ENCODE measurements at regions not wholly inside any gene's neighbourhood (a gene's known extent, or its start where the extent isn't known, plus 50 kb on each side); places are given as distances from the start of the nearest gene placed in this dataset.

DNA sequence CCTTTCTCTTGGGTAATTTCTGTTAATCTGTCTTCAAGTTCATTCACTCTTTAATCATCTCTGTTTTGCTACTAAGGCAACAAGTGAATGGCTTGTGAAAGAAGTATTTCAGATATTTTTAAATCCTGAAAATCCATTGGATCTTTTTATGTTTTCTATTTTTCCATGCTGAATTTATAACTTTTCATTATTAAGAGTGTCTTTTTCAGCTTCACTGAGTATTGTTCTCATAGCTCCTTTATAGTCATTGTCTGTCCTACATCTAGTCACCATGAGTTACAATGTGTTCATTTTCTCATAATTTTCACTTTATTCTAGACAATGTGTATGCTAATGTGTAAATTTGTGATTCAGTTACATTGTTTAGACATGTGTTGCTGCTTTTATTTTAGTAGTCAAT is 556.4 kb downstream of the TUSC1 start:
- ATAC-seq (ENCODE audit: low read depth), result no peak
- POLR2A ChIA-PET (ENCODE audit: unreplicated experiment), result no interaction called here
- no peak overlapping the region for H4K5ac ChIP-seq (ENCODE audit: low read depth, low read length)
- H3K4me1 ChIP-seq (ENCODE audit: control insufficient read depth, insufficient read depth, low read length), result no peaks in the 10 kb centered on the region
- no peak overlapping the region for H4K8ac ChIP-seq (ENCODE audit: low read depth in 2 of 2, low read length in 2 of 2)
- H2AK5ac ChIP-seq (ENCODE audit: low read depth, low read length), result no peak overlapping the region
- no peaks in the 10 kb centered on the region for H3K36me3 ChIP-seq (ENCODE audit: control insufficient read depth, insufficient read depth, low read length)
- H3K79me1 ChIP-seq (ENCODE audit: low read depth in 1 of 2, low read length in 2 of 2), result no peaks in the 10 kb centered on the region
- H4K91ac ChIP-seq (ENCODE audit: insufficient read depth, low read depth, low read length), result no peak overlapping the region
- H3K4ac ChIP-seq (ENCODE audit: low read depth, low read length), result no peak overlapping the region
- H2BK15ac ChIP-seq (ENCODE audit: low read depth, low read length), result no peak overlapping the region
- no peak overlapping the region for H2BK120ac ChIP-seq (ENCODE audit: low read depth, low read length)
- H3K56ac ChIP-seq (ENCODE audit: extremely low read depth, insufficient read depth, low read length), result no peak overlapping the region
- BruUV-seq (replicated peaks), result no TSS peak
- H3K9ac ChIP-seq (ENCODE audit: low read depth, low read length), result no peak overlapping the region
- no peak overlapping the region for H3K23ac ChIP-seq (ENCODE audit: low read depth, low read length)
- CTCF ChIA-PET, result no interaction called here
- H3K27ac ChIP-seq (ENCODE audit: insufficient read depth, low read length), result no peak overlapping the region
- H3K4me2 ChIP-seq (ENCODE audit: low read depth, low read length), result no peak overlapping the region
- H3K9me1 ChIP-seq (ENCODE audit: insufficient read depth, low read length), result no peaks in the 10 kb centered on the region
- dilution Hi-C loops (cut with HindIII; ENCODE audit: low sequenced_read_pairs, unreplicated experiment), result no loop called here
- H2BK5ac ChIP-seq (ENCODE audit: low read depth, low read length, poor library complexity, severe bottlenecking), result no peak overlapping the region
- no peak overlapping the region for H2AFZ ChIP-seq (replicated peaks; ENCODE audit: low read length, poor library complexity)
- no peak overlapping the region for H3K14ac ChIP-seq (replicated peaks; ENCODE audit: low read depth, low read length)
- no peaks in the 10 kb centered on the region for H4K20me1 ChIP-seq (ENCODE audit: insufficient read depth, low read length)
- no peak overlapping the region for H2BK20ac ChIP-seq (ENCODE audit: low read depth, low read length)
- H3K18ac ChIP-seq (ENCODE audit: low read depth, low read length), result no peak overlapping the region
- in situ Hi-C loops (cut with MboI; ENCODE audit: low sequenced_read_pairs), result no loop called here
- DNase-seq, result no peak
- H3K27me3 ChIP-seq (ENCODE audit: control insufficient read depth, insufficient read depth, low read length), result no peaks in the 10 kb centered on the region
- TF ChIP-seq POLR2A (IDR thresholded peaks at IDR 0.05; ENCODE audit: low read depth, low read length) (no peak), NFE2L2 (IDR thresholded peaks at IDR 0.05; ENCODE audit: low read depth, low read length) (no peak), MAZ (IDR thresholded peaks at IDR 0.05; ENCODE audit: borderline replicate concordance, low read depth, low read length) (no peak), RFX5 (IDR thresholded peaks at IDR 0.05; ENCODE audit: low read depth, low read length) (no peak), MXI1 (IDR thresholded peaks at IDR 0.05; ENCODE audit: borderline replicate concordance, low read depth, low read length) (no peak), MAFK (IDR thresholded peaks at IDR 0.05; ENCODE audit: low read depth, low read length) (no peak), FOS (IDR thresholded peaks at IDR 0.05; ENCODE audit: low read depth, low read length) (no peak), CHD1 (IDR thresholded peaks at IDR 0.05; ENCODE audit: low read depth, low read length) (no peak), BHLHE40 (IDR thresholded peaks at IDR 0.05; ENCODE audit: low read depth, low read length) (no peak), RCOR1 (IDR thresholded peaks at IDR 0.05; ENCODE audit: insufficient replicate concordance, low read length) (no peak), RAD21 (IDR thresholded peaks at IDR 0.05; ENCODE audit: low read length) (no peak), SMC3 (IDR thresholded peaks at IDR 0.05; ENCODE audit: low read depth, low read length) (no peak), CEBPB (IDR thresholded peaks at IDR 0.05; ENCODE audit: low read depth, low read length) (no peak)
- TF ChIP-seq, protein P1, sequence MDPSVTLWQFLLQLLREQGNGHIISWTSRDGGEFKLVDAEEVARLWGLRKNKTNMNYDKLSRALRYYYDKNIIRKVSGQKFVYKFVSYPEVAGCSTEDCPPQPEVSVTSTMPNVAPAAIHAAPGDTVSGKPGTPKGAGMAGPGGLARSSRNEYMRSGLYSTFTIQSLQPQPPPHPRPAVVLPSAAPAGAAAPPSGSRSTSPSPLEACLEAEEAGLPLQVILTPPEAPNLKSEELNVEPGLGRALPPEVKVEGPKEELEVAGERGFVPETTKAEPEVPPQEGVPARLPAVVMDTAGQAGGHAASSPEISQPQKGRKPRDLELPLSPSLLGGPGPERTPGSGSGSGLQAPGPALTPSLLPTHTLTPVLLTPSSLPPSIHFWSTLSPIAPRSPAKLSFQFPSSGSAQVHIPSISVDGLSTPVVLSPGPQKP (IDR thresholded peaks at IDR 0.05; ENCODE audit: borderline replicate concordance, low read depth, low read length), result no peak
- TF ChIP-seq, protein P2, sequence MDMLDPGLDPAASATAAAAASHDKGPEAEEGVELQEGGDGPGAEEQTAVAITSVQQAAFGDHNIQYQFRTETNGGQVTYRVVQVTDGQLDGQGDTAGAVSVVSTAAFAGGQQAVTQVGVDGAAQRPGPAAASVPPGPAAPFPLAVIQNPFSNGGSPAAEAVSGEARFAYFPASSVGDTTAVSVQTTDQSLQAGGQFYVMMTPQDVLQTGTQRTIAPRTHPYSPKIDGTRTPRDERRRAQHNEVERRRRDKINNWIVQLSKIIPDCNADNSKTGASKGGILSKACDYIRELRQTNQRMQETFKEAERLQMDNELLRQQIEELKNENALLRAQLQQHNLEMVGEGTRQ (IDR thresholded peaks at IDR 0.05; ENCODE audit: low read depth, low read length), result no peak
- TF ChIP-seq, protein P3, sequence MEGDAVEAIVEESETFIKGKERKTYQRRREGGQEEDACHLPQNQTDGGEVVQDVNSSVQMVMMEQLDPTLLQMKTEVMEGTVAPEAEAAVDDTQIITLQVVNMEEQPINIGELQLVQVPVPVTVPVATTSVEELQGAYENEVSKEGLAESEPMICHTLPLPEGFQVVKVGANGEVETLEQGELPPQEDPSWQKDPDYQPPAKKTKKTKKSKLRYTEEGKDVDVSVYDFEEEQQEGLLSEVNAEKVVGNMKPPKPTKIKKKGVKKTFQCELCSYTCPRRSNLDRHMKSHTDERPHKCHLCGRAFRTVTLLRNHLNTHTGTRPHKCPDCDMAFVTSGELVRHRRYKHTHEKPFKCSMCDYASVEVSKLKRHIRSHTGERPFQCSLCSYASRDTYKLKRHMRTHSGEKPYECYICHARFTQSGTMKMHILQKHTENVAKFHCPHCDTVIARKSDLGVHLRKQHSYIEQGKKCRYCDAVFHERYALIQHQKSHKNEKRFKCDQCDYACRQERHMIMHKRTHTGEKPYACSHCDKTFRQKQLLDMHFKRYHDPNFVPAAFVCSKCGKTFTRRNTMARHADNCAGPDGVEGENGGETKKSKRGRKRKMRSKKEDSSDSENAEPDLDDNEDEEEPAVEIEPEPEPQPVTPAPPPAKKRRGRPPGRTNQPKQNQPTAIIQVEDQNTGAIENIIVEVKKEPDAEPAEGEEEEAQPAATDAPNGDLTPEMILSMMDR (conservative IDR thresholded peaks at IDR 0.05; ENCODE audit: low read depth, low read length), result no peak
- H3K4me3 ChIP-seq (ENCODE audit: insufficient read depth, low read depth, low read length), result no peak overlapping the region
- H3K9me3 ChIP-seq (ENCODE audit: control insufficient read depth, insufficient read depth, low read length), result peaks cover 1% of the 10 kb centered on the region; the same call in 1 of the 2 replicates
- H2AK9ac ChIP-seq (replicated peaks; ENCODE audit: low read depth, low read length, poor library complexity), result no peak overlapping the region
- intact Hi-C loops (cut with micrococcal nuclease), result no loop called here

Measured in IMR-90 (cell line).